Nephron (organoid): ENCODE measurements at regions not wholly inside any gene's neighbourhood (a gene's known extent, or its start where the extent isn't known, plus 50 kb on each side); places are given as distances from the start of the nearest gene placed in this dataset.

Experiments used
- H3K27ac Mint-ChIP-seq, 3 experiments: 2 replicates each; pipeline ENCODE4 v1.8.0; 2020; ENCODE audit warnings: mixed read lengths in 3 of 3, mild to moderate bottlenecking in 2 of 3, moderate library complexity in 1 of 3
- H3K27me3 Mint-ChIP-seq: 2 replicates; pipeline ENCODE4 v1.8.0; 2021; ENCODE audit warnings: low read depth, mild to moderate bottlenecking, moderate library complexity, mixed read lengths
- H3K36me3 Mint-ChIP-seq: 2 replicates; pipeline ENCODE4 v1.8.0; 2020; ENCODE audit warnings: low read depth, mixed read lengths
- H3K4me1 Mint-ChIP-seq: 2 replicates; pipeline ENCODE4 v1.8.0; 2020; ENCODE audit warnings: mixed read lengths
- H3K4me3 Mint-ChIP-seq, 3 experiments: 2 replicates each; pipeline ENCODE4 v1.8.0; 2020; ENCODE audit warnings: mild to moderate bottlenecking in 3 of 3, mixed read lengths in 3 of 3, moderate library complexity in 2 of 3
- H3K9me3 Mint-ChIP-seq: 2 replicates; pipeline ENCODE4 v1.8.0; 2020; ENCODE audit warnings: mixed read lengths
- TF ChIP-seq, protein P1 (sequence below), 3 experiments: fragments of 200-600 bp; sonication (generic); IDR thresholded peaks; one replicate each; pipeline ENCODE4 v1.5.0; 2021; ENCODE audit warnings: antibody characterized with exemption in 3 of 3; ENCODE audit not compliant: unreplicated experiment in 3 of 3

DNA sequence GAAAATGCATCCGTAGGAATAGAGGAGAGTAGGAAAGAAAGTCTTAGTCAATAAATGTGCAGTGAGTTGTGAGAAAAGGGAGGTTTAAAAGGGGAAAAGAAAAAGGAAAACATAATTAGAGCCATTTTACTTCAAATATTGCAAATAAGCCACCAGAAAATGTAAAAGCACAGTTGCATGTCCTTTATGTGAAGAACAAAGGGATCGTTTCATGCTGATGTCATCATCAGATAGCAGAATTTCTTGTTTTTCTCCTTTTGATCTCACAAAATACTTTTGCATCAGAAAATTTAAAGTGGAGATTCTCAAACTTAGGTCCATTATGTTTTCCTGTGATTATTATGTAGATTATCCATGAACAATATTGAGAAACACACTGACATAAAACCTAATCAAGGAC lies 166.7 kb downstream of the HAO1 start:
- Mint-ChIP-seq H3K4me1 (peaks cover 5% of the 10 kb centered on the region), H3K4me3 (no peak overlapping the region), H3K27ac (no peak overlapping the region), H3K36me3 (no peaks in the 10 kb centered on the region), H3K27me3 (no peaks in the 10 kb centered on the region), H3K9me3 (peaks cover 12% of the 10 kb centered on the region)
- TF ChIP-seq, protein P1, sequence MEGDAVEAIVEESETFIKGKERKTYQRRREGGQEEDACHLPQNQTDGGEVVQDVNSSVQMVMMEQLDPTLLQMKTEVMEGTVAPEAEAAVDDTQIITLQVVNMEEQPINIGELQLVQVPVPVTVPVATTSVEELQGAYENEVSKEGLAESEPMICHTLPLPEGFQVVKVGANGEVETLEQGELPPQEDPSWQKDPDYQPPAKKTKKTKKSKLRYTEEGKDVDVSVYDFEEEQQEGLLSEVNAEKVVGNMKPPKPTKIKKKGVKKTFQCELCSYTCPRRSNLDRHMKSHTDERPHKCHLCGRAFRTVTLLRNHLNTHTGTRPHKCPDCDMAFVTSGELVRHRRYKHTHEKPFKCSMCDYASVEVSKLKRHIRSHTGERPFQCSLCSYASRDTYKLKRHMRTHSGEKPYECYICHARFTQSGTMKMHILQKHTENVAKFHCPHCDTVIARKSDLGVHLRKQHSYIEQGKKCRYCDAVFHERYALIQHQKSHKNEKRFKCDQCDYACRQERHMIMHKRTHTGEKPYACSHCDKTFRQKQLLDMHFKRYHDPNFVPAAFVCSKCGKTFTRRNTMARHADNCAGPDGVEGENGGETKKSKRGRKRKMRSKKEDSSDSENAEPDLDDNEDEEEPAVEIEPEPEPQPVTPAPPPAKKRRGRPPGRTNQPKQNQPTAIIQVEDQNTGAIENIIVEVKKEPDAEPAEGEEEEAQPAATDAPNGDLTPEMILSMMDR (IDR thresholded peaks at IDR 0.05; ENCODE audit: unreplicated experiment in 3 of 3), result no peak

DNA sequence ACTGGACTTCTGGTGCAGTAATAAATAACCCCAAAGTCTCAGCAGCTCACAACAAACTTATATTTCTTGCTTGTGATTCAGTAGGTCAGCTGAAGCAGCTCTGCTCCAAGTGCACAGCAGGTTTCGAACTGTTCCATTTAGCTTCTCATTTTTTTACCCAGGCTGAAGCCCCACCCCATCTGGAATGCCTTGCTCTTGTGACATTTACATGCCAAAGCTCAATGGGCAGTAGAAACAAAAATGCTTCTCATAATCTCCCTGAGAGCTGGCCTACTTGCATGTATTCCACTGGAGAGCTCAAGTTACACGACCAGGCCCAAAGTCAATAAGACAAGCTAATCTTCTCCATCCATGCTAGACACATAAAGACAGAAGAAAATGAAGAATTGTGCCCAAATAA lies 165.2 kb downstream of the HAO1 start:
- H3K27ac Mint-ChIP-seq, result no peak overlapping the region
- H3K4me3 Mint-ChIP-seq, result no peak overlapping the region
- H3K36me3 Mint-ChIP-seq, result no peaks in the 10 kb centered on the region
- H3K4me1 Mint-ChIP-seq, result peaks cover 5% of the 10 kb centered on the region
- TF ChIP-seq, protein P1 (IDR thresholded peaks at IDR 0.05; ENCODE audit: unreplicated experiment in 3 of 3), result no peak
- H3K9me3 Mint-ChIP-seq, result peaks cover 14% of the 10 kb centered on the region
- no peaks in the 10 kb centered on the region for H3K27me3 Mint-ChIP-seq

DNA sequence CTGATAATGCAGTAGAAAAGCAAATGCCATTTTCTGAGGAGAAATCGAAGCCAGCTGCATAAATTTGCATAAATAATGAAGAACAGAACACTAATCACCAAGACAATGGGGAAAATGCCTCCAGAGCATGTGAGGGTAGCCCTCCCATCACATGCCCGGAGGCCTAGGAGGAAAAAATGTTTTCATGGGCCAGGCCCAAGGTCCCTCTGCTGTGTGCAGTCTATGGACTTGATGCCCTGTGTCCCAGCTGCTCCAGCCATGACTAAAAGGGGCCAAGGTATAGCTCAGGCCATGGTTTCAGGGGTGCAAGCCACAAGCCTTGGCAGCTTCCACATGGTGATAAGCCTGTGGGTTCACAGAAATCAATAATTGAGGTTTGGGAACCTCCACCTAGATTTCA lies 164.1 kb downstream of the HAO1 start:
- Mint-ChIP-seq H3K4me3 (no peak overlapping the region), H3K9me3 (peaks cover 14% of the 10 kb centered on the region), H3K27ac (no peak overlapping the region), H3K36me3 (no peaks in the 10 kb centered on the region), H3K27me3 (no peaks in the 10 kb centered on the region), H3K4me1 (peaks cover 5% of the 10 kb centered on the region)
- TF ChIP-seq, protein P1 (IDR thresholded peaks at IDR 0.05; ENCODE audit: unreplicated experiment in 3 of 3), result no peak

DNA sequence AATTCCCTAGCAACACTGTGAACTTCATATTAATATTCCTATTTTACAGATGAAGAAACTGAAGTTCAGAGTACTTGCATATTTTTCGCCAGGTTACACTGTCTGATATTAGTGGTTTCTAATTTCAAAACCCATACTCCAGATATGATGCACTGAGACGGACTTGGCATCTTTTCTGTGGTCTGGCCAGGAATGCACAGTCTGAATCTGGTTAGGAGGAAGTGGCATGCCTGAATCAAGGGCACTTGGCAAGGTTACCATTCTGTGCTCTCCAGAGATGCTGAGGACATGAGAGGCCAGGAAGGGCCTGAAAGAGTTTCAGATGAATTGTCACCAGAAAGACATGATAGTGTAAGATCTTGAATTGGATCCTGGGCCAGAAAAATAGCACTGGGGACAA lies 150.1 kb downstream of the HAO1 start:
- Mint-ChIP-seq H3K4me3 (no peak overlapping the region), H3K4me1 (no peaks in the 10 kb centered on the region), H3K27ac (no peak overlapping the region), H3K9me3 (no peaks in the 10 kb centered on the region), H3K36me3 (no peaks in the 10 kb centered on the region), H3K27me3 (no peaks in the 10 kb centered on the region)
- TF ChIP-seq, protein P1 (IDR thresholded peaks at IDR 0.05; ENCODE audit: unreplicated experiment in 3 of 3), result no peak

DNA sequence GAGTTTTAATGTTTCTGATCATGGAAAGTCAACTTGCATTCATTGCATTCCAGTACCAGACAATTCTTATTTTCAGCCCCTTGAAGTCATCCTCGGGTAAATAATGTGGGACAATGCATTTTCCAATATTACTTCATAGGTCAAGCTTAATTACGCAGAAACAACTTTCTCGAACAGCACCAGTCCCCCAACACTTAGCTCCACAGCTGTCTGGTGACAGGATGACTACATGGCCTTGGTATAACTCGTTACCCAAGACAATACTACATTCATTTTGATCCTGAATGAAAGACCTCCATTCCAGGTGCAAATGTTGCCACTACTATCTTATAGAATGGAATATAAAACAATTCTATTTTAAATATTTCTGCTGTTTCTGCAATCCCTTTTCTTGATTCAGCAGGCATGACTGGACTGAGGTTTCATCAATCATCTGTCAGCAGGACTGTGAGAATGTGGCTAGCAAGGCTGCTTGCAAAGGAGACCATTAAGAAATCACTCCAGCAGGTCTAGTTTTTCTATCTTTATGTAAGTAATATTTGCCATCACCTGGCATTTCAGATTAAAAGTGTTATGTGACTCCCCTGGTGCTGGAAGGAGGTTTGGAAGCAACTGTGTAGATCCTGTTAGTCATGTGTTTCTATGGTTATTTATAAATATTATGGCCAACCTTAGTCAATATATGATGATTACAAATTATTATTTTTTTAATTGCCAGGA lies 147.9 kb downstream of the HAO1 start:
- Mint-ChIP-seq H3K27ac (no peak overlapping the region), H3K4me3 (no peak overlapping the region)
- TF ChIP-seq, protein P1 (IDR thresholded peaks at IDR 0.05; ENCODE audit: unreplicated experiment in 3 of 3), result no peak

DNA sequence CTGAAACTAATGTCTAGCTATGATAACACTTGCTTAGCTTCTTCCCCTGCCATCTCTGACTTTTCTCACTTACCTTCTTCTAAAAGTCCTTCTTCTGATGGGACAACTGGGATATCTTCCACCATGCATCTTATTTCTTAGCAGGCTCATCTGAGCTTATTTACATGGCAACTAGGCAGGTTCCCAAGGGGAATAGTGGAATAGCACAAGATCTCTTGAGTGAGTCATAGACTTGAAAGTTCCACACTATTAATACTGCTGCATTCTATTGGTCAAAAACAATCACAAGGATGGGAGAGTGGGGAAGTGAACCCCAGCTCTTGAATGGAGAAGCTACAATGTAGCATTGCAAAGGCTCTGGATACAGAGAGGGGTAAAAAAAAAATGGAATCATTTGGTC lies 142.1 kb downstream of the HAO1 start:
- no peak overlapping the region for H3K27ac Mint-ChIP-seq
- no peaks in the 10 kb centered on the region for H3K27me3 Mint-ChIP-seq
- TF ChIP-seq, protein P1 (IDR thresholded peaks at IDR 0.05; ENCODE audit: unreplicated experiment in 3 of 3), result no peak
- H3K9me3 Mint-ChIP-seq, result no peaks in the 10 kb centered on the region
- no peaks in the 10 kb centered on the region for H3K36me3 Mint-ChIP-seq
- H3K4me1 Mint-ChIP-seq, result no peaks in the 10 kb centered on the region
- no peak overlapping the region for H3K4me3 Mint-ChIP-seq

More for the DNA sequence above, 147.9 kb downstream of the HAO1 start:
- Mint-ChIP-seq H3K27me3 (no peaks in the 10 kb centered on the region), H3K4me1 (no peaks in the 10 kb centered on the region), H3K36me3 (no peaks in the 10 kb centered on the region), H3K9me3 (no peaks in the 10 kb centered on the region)
